Lower leg skin (tissue), 4 donors: ENCODE measurements at regions not wholly inside any gene's neighbourhood (a gene's known extent, or its start where the extent isn't known, plus 50 kb on each side); places are given as distances from the start of the nearest gene placed in this dataset.
"Not testable (repeated sequence)": the region's sequence is repeated elsewhere in the genome, so short reads cannot be mapped to it uniquely, and the experiment has no call there.

Source experiments
- DNase-seq, 2 donors: peaks; one replicate each; pipeline ENCODE4 v3.0.0-alpha.2; 2019; ENCODE audit warnings: low spot score in 2 of 2
- H3K4me3 ChIP-seq: fragments of 200-600 bp; sonication (generic); 2 replicates; pipeline ENCODE4 v1.5.1; 2017; ENCODE audit warnings: mild to moderate bottlenecking, low read depth; ENCODE audit not compliant: poor library complexity, severe bottlenecking
- POLR2A ChIP-seq, 2 donors: fragments of 450-650 bp; IDR thresholded peaks; one replicate each; pipeline ENCODE4 v1.6.1; 2016 to 2017; ENCODE audit warnings: antibody characterized with exemption in 2 of 2, mild to moderate bottlenecking in 1 of 2, moderate library complexity in 1 of 2
- WGBS, 2 donors: methylation state at CpG; one replicate each; pipeline ENCODE4 v1.1.5; 2018; 5-methylcytosine and 5-hydroxymethylcytosine counted together
- intact Hi-C: fragments of 100-400 bp; cut with DNase I; formaldehyde crosslinking; loops from one replicate; pipeline ENCODE4 v1.15.0; 2023; ENCODE audit warnings: low total_unique reads
- TF ChIP-seq, protein P1 (sequence below), 3 donors: fragments of 450-650 bp; IDR thresholded peaks; one replicate each; pipeline ENCODE4 v1.5.1; 2016; ENCODE audit warnings: antibody characterized with exemption in 3 of 3, mild to moderate bottlenecking in 3 of 3, moderate library complexity in 2 of 3

DNA sequence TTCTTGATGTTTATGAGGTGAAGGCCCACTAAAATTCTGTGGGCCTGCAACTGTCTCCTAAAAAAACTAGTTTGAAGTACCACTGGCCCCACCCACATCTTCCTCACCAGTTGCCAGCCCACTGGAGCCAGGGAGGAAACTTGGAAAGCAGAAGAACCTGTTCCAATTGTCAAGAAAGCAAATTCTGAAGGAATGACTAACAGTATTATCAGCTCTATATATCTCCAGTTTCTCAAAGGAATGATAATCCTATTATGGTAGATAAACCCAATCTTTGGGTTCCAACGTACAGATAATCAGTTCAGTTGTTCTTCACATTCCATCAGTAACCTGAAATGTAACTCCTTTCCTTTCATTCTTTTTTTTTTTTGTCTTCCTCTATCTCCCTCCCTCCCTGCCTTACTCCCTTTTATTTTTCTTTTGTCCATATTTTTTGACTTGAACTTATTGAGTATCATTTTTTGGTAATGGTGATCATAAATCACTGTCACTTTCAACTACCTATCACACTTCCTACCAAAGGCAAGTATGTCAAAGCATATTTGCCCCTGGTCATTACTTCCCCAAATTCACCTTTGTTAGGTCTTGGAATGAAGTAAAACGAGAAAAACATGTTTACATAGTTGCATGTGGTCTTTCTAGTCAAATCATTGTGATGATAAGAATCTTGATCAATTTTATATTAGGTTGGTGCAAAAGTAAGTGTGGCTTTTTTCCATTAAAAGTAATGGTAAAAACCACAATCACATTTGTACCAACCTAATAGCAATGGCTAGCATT is 943.4 kb downstream of the TTLL7 start:
- H3K4me3 ChIP-seq: no peak overlapping the region
- WGBS, 2 donors: 45 to 49% methylated on average over 2 of the region's 2 CpGs
- DNase-seq: no peak
- TF ChIP-seq POLR2A (IDR thresholded peaks at IDR 0.05): no peak
- TF ChIP-seq, protein P1, sequence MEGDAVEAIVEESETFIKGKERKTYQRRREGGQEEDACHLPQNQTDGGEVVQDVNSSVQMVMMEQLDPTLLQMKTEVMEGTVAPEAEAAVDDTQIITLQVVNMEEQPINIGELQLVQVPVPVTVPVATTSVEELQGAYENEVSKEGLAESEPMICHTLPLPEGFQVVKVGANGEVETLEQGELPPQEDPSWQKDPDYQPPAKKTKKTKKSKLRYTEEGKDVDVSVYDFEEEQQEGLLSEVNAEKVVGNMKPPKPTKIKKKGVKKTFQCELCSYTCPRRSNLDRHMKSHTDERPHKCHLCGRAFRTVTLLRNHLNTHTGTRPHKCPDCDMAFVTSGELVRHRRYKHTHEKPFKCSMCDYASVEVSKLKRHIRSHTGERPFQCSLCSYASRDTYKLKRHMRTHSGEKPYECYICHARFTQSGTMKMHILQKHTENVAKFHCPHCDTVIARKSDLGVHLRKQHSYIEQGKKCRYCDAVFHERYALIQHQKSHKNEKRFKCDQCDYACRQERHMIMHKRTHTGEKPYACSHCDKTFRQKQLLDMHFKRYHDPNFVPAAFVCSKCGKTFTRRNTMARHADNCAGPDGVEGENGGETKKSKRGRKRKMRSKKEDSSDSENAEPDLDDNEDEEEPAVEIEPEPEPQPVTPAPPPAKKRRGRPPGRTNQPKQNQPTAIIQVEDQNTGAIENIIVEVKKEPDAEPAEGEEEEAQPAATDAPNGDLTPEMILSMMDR (IDR thresholded peaks at IDR 0.05): no peak
- intact Hi-C loops: no loop called here

DNA sequence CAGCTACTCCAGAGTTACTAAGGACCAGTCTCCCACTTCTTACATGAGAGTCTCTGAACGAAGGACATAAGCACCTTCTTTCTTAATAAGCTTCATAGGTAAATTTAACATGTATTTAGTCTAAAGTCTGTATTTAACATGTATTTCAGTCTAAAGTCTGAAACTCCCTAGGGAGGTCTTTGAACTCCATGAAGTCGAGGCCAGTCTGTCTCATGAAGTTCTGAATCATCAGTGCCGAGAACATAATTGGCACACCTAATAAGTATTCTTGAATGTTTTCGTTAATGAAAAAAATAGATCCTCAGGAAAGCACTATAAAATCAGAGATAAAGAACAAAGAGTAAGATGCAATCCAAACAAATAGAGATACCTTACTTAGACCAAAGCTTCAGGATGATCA is 945.5 kb downstream of the TTLL7 start:
- H3K4me3 ChIP-seq: no peak overlapping the region
- 50 to 51% methylated on average over 4 of the region's 4 CpGs for WGBS, 2 donors
- DNase-seq: no peak
- TF ChIP-seq, protein P1 (IDR thresholded peaks at IDR 0.05): no peak
- no peak for TF ChIP-seq POLR2A (IDR thresholded peaks at IDR 0.05)
- intact Hi-C loops: no loop called here

DNA sequence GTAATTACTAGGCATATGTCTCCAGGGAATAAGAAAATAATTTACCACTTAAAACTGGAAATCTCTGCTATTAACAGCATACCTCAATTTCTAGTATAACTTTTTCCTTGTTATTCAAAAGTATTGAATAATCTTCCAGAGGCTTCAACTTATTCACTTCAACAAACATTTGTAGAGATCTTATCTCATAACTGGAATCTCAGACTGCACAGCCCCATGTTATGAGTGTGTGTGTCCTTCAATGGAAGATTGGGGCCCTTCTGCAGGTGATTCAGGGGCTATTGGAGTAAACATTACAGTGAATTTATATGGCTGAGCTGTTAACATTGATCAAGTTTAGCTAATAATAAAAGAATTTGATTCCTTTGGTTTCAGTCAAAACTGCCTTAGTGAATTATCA is 946.1 kb downstream of the TTLL7 start:
- DNase-seq: no peak
- intact Hi-C loops: no loop called here
- TF ChIP-seq, protein P1 (IDR thresholded peaks at IDR 0.05): no peak
- no peak for TF ChIP-seq POLR2A (IDR thresholded peaks at IDR 0.05)
- H3K4me3 ChIP-seq: no peak overlapping the region

DNA sequence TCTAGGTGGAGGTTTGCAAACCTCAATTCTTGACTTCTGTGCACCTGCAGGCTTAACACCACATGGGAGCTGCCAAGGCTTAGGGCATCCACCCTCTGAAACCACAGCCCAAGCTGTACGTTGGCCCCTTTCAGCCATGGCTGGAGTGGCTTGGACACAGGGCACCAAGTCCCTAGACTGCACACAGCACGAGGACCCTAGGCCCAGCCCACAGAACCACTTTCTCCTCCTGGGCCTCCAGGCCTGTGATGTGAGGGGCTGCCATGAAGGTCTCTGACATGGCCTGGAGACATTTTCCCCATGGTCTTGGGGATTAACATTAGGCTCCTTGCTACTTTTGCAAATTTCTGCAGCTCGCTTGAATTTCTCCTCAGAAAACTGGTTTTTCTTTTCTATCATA is 947.9 kb downstream of the TTLL7 start:
- WGBS, 2 donors: 93 to 97% methylated on average over 3 of the region's 3 CpGs
- DNase-seq, intact Hi-C loops, H3K4me3 ChIP-seq: not testable (repeated sequence)

DNA sequence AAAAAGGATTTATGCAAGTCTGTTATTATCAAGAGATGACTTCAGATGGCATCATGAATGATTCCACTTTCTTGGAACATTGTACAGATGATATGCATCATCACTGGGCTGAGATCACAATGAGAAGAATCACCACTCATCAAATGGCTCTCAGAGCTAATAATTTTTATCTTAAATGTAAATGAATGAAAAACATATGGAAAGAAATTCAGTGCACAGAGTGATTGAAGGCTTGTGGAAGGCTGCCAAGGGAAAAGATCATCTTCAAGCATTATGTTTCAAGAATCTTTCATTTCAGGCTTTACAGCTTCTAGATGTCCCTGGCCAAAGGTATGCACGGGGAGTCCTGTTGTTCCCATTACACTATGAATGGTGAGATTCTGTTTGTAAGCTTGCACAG is 955.7 kb downstream of the TTLL7 start:
- no peak overlapping the region for H3K4me3 ChIP-seq
- DNase-seq: no peak
- WGBS, 2 donors: 52 to 56% methylated on average over 1 of the region's 1 CpG
- no peak for TF ChIP-seq POLR2A (IDR thresholded peaks at IDR 0.05)
- TF ChIP-seq, protein P1 (IDR thresholded peaks at IDR 0.05): no peak
- intact Hi-C loops: no loop called here

DNA sequence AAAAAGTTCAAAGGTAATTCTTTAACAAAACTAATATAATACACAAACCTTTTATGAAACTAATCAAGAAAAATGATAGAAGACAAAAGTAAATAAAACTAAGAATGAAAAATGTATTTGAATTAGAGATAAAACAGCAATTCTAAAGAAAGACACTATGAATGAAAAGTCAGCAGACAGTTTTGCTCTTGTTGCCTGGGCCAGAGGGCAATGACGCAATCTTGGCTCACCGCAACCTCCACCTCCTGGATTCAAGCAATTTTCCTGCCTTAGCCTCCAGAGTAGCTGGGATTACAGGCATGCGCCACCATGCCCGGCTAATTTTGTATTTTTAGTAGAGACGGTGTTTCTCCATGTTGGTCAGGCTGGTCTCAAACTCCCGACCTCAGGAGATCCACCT is 959.8 kb downstream of the TTLL7 start:
- intact Hi-C loops: loop anchor here (5.0 kb wide), 1 partner anchor 1177 kb away; no protein-coding TSS in a partner anchor
- 83% methylated on average over 6 of the region's 6 CpGs for WGBS, 2 donors
- not testable (repeated sequence) for H3K4me3 ChIP-seq, DNase-seq

DNA sequence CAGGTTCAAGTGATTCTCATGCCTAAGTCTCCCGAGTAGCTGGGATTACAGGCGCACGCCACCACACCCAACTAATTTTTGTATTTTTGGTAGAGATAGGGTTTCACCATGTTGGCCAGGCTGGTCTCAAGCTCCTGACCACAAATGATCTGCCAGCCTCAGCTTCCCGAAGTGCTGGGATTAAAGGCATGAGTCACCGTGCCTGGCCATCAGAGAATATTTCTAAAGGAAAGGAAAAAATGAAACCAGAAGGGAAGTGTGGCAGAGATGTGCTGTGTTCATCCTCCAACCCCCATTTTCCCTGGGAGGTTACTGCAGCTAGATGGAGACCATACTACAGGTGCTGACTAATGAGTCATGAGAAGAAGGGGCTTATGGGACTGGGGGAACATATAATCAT is 964.1 kb downstream of the TTLL7 start:
- TF ChIP-seq POLR2A (IDR thresholded peaks at IDR 0.05): no peak
- TF ChIP-seq, protein P1 (IDR thresholded peaks at IDR 0.05): no peak
- no peak overlapping the region for H3K4me3 ChIP-seq
- no peak for DNase-seq
- intact Hi-C loops: loop anchor here (5.0 kb wide), 1 partner anchor 1173 kb away; no protein-coding TSS in a partner anchor
- WGBS, 2 donors: 78 to 81% methylated on average over 5 of the region's 5 CpGs
